PFSK-1 (cell line): ENCODE measurements at regions not wholly inside any gene's neighbourhood (a gene's known extent, or its start where the extent isn't known, plus 50 kb on each side); places are given as distances from the start of the nearest gene placed in this dataset.

ENCODE experiments used
- FOXP2 ChIP-seq: optimal IDR thresholded peaks from 2 replicates; pipeline ENCODE3; 2011; ENCODE audit warnings: borderline replicate concordance, control low read depth, inconsistent platforms; ENCODE audit not compliant: insufficient read depth; ENCODE audit errors: extremely low read length, extremely low read depth
- POLR2AphosphoS5 ChIP-seq: IDR thresholded peaks from 2 replicates; pipeline ENCODE4 v1.6.1; 2012; ENCODE audit warnings: low read depth, mild to moderate bottlenecking, control low read depth, low read length, moderate library complexity
- SIN3A ChIP-seq: IDR thresholded peaks from 2 replicates; pipeline ENCODE4 v1.6.1; 2012; ENCODE audit warnings: mild to moderate bottlenecking, low read length, moderate library complexity, borderline replicate concordance; ENCODE audit not compliant: insufficient read depth
- TAF1 ChIP-seq: IDR thresholded peaks from 2 replicates; pipeline ENCODE4 v1.6.1; 2012; ENCODE audit warnings: low read length, control low read depth, borderline replicate concordance; ENCODE audit not compliant: insufficient read depth
- TF ChIP-seq, protein P1 (sequence below), 2 experiments: IDR thresholded peaks; 2 replicates each; pipeline versions ENCODE4 v1.6.1 to v1.8.0; 2011 to 2012; ENCODE audit warnings: low read depth in 2 of 2, low read length in 2 of 2, control low read depth in 1 of 2, inconsistent platforms in 1 of 2, mild to moderate bottlenecking in 1 of 2, moderate library complexity in 1 of 2; ENCODE audit not compliant: insufficient read depth in 1 of 2

DNA sequence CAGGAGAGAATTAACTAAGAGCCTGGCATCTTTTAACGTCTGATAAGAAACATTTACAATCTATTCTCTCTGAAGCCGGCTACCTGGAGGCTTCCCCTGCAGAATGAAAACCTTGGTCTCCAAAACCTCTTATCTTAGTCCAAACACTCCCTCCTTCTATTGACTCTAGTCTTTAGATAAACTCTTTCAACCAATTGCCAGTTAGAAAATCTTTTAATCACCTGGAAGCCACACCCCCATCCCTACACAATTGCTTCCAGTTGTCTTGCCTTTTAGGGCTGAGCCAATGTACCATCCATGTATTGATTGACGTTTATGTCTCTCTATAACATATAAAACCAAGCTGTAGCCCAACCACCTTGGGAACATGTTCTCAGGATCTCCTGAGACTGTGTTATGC is 1343.1 kb upstream of the C9orf72 start:
- TF ChIP-seq FOXP2 (no peak), SIN3A (no peak)

DNA sequence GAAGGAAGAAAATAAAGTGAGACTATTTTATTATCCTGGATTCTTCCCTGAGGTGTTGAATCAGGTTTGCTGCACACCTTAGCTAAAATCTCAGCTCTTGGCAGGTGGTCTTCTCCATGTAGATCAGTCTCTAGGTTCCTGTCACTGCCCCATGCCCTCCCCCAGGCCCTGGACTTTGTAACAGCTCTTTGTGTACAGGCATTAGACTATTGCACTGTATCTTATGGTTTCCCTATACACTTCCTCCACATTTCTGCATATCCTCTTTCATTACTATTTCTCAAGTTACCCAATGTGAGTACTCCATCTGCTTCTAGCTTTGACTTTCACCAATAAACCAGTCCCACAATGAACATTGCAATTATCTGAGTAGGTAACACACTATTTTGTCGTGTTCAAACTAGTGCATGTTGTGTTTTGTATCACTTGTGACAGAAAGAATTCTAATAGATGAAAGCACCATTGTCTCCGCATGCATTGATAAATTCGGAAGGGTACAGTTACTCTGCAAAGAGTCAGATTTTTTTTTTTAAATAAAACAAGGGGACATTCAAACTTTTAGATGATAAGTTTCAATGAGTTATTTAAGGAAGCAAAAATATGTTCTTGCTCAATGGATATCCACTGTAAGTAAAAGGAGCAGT is 1348.7 kb upstream of the C9orf72 start:
- TF ChIP-seq SIN3A, result no peak
- no peak for TF ChIP-seq POLR2AphosphoS5
- TF ChIP-seq, protein P1, sequence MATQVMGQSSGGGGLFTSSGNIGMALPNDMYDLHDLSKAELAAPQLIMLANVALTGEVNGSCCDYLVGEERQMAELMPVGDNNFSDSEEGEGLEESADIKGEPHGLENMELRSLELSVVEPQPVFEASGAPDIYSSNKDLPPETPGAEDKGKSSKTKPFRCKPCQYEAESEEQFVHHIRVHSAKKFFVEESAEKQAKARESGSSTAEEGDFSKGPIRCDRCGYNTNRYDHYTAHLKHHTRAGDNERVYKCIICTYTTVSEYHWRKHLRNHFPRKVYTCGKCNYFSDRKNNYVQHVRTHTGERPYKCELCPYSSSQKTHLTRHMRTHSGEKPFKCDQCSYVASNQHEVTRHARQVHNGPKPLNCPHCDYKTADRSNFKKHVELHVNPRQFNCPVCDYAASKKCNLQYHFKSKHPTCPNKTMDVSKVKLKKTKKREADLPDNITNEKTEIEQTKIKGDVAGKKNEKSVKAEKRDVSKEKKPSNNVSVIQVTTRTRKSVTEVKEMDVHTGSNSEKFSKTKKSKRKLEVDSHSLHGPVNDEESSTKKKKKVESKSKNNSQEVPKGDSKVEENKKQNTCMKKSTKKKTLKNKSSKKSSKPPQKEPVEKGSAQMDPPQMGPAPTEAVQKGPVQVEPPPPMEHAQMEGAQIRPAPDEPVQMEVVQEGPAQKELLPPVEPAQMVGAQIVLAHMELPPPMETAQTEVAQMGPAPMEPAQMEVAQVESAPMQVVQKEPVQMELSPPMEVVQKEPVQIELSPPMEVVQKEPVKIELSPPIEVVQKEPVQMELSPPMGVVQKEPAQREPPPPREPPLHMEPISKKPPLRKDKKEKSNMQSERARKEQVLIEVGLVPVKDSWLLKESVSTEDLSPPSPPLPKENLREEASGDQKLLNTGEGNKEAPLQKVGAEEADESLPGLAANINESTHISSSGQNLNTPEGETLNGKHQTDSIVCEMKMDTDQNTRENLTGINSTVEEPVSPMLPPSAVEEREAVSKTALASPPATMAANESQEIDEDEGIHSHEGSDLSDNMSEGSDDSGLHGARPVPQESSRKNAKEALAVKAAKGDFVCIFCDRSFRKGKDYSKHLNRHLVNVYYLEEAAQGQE (IDR thresholded peaks at IDR 0.05; ENCODE audit: insufficient read depth in 1 of 2, low read depth in 2 of 2, low read length in 2 of 2), result no peak
- TF ChIP-seq FOXP2, result no peak
- no peak for TF ChIP-seq TAF1

DNA sequence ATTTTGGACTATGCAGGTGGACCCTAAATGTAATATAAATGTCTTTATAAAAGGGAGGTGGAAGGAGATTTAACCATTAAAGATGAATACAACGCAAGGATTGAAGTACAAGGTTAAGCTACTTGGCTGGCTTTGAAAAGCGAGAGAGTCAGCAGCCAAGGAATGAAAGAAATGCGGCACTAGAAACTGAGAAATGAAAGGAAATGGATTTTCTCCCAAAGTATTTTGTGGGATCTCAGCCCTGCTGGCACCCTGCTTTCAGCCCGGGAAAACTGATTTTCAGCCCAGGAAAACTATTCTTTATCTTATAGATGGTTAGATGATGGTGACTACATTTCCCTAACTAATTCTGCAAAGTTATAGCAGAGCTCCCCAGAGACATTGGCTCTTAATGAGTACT is 1349.6 kb upstream of the C9orf72 start:
- TF ChIP-seq POLR2AphosphoS5 (no peak), TAF1 (no peak), SIN3A (no peak), FOXP2 (no peak)
- TF ChIP-seq, protein P1 (IDR thresholded peaks at IDR 0.05; ENCODE audit: insufficient read depth in 1 of 2, low read depth in 2 of 2, low read length in 2 of 2), result no peak

DNA sequence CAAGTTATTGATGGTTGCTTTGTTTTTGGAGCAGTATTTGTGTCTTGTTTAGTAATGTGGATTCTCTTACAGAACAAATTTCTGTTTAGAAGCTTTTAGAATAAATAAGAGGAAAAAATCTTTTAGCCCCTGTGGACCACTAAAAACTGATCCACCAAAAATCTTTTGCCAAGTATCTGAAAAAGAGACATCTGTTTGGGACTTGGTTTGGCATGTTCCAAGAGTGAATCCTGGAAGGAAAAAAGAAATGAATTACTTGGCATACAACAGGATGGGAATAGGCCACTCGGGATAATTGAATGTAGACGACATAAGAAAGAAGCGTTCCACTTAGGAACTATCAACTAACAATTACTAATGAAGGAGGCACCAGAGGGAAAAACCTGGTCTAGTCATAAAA is 1350.1 kb upstream of the C9orf72 start:
- TF ChIP-seq, protein P1 (IDR thresholded peaks at IDR 0.05; ENCODE audit: insufficient read depth in 1 of 2, low read depth in 2 of 2, low read length in 2 of 2), result no peak
- TF ChIP-seq FOXP2 (no peak), TAF1 (no peak), POLR2AphosphoS5 (no peak), SIN3A (no peak)

DNA sequence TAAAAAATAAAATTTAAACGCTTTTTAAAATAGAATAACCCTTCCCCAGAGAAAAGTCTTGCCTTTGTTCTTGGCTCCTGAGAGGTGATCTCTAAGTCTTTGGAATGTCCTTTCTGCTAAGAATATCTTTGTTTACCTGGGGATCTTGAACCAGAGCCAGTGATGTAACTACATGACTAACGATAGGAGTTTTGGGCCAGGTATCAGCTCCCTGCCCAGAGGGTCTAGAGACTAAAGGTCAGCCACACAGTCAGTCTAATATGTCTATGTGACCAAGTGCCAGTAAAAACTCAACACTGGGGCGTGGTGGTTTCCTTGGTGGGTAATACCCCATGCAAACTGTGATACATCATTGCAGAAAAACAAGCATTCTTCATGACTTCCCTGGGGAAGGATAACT is 1351.9 kb upstream of the C9orf72 start:
- TF ChIP-seq SIN3A (no peak), POLR2AphosphoS5 (no peak), TAF1 (no peak), FOXP2 (no peak)
- TF ChIP-seq, protein P1 (IDR thresholded peaks at IDR 0.05; ENCODE audit: insufficient read depth in 1 of 2, low read depth in 2 of 2, low read length in 2 of 2), result no peak
